GM21786 (cell line): ENCODE measurements at regions not wholly inside any gene's neighbourhood (a gene's known extent, or its start where the extent isn't known, plus 50 kb on each side); places are given as distances from the start of the nearest gene placed in this dataset.
"Not testable (repeated sequence)": the region's sequence is repeated elsewhere in the genome, so short reads cannot be mapped to it uniquely, and the experiment has no call there.

Source experiments
- ATAC-seq: cut with Tn5 transposase; IDR thresholded peaks from one replicate; pipeline ENCODE4 v1.9.1; 2021; ENCODE audit not compliant: unreplicated experiment

GRCh38 chr6:74448850-74449249, 752.8 kb downstream of the CD109 start:
- no peak for ATAC-seq

- peak; percentile 92 for ATAC-seq
These were observed 751.0 kb downstream of the CD109 start for GRCh38 chr6:74447013-74447412.

- peak; percentile 77 for ATAC-seq
These were observed 743.3 kb downstream of the CD109 start for GRCh38 chr6:74439123-74439811.

GRCh38 chr6:74438395-74438794, 742.4 kb downstream of the CD109 start:
- ATAC-seq = not testable (repeated sequence)

GRCh38 chr6:74434171-74434570, 738.2 kb downstream of the CD109 start:
- ATAC-seq = no peak

GRCh38 chr6:74431873-74432580, 736.0 kb downstream of the CD109 start:
- ATAC-seq = no peak

- ATAC-seq = no peak
These were observed 724.2 kb downstream of the CD109 start for GRCh38 chr6:74420221-74420620.

GRCh38 chr6:74415056-74415455, 719.1 kb downstream of the CD109 start:
- ATAC-seq = no peak

- no peak for ATAC-seq
These were observed 714.6 kb downstream of the CD109 start for GRCh38 chr6:74410630-74411029.

- peak; percentile 74 for ATAC-seq
These were observed 713.4 kb downstream of the CD109 start for GRCh38 chr6:74409447-74409846.

- ATAC-seq = no peak
These were observed 712.8 kb downstream of the CD109 start for GRCh38 chr6:74408844-74409243.

GRCh38 chr6:74404366-74404765, 708.4 kb downstream of the CD109 start:
- no peak for ATAC-seq

- ATAC-seq = no peak
These were observed 706.8 kb downstream of the CD109 start for GRCh38 chr6:74402781-74403180.

GRCh38 chr6:74378437-74378836, 682.4 kb downstream of the CD109 start:
- ATAC-seq = not testable (repeated sequence)

GRCh38 chr6:74369556-74369993, 673.6 kb downstream of the CD109 start:
- no peak for ATAC-seq

GRCh38 chr6:74368746-74369145, 672.7 kb downstream of the CD109 start:
- no peak for ATAC-seq

GRCh38 chr6:74366634-74367033, 670.6 kb downstream of the CD109 start:
- no peak for ATAC-seq

- ATAC-seq = no peak
These were observed 666.4 kb downstream of the CD109 start for GRCh38 chr6:74362391-74362790.

GRCh38 chr6:74357321-74357720, 661.3 kb downstream of the CD109 start:
- no peak for ATAC-seq

- no peak for ATAC-seq
These were observed 660.4 kb downstream of the CD109 start for GRCh38 chr6:74356391-74356790.

- ATAC-seq = no peak
These were observed 651.0 kb downstream of the CD109 start for GRCh38 chr6:74346936-74347535.

- ATAC-seq = no peak
These were observed 647.8 kb downstream of the CD109 start for GRCh38 chr6:74343804-74344203.
